Spleen (tissue), 11 donors: ENCODE measurements at regions not wholly inside any gene's neighbourhood (a gene's known extent, or its start where the extent isn't known, plus 50 kb on each side); places are given as distances from the start of the nearest gene placed in this dataset.

Experiments used
- DNase-seq: peaks from one replicate; pipeline ENCODE4 v3.0.0-alpha.2; 2020
- H3K27ac ChIP-seq, 8 donors: fragments of 200-600 bp; sonication (generic) in 7 of 8; 1 replicate in 4 of 8; 2 replicates in 4 of 8; pipeline versions ENCODE4 v1.5.0 to v1.8.0; 2016 to 2021; ENCODE audit warnings: inconsistent platforms in 4 of 8, mild to moderate bottlenecking in 4 of 8, moderate library complexity in 1 of 8
- H3K27me3 ChIP-seq, 7 donors: fragments of 200-600 bp; sonication (generic) in 6 of 7; replicated peaks in 1 of 7; 1 replicate in 4 of 7; 2 replicates in 3 of 7; pipeline versions ENCODE4 v1.5.0 to v1.8.0; 2016 to 2021; ENCODE audit warnings: inconsistent platforms in 3 of 7, mild to moderate bottlenecking in 1 of 7
- H3K36me3 ChIP-seq, 6 donors: fragments of 200-600 bp; sonication (generic) in 5 of 6; 1 replicate in 4 of 6; 2 replicates in 2 of 6; pipeline versions ENCODE4 v1.5.0 to v1.8.0; 2016 to 2021; ENCODE audit warnings: inconsistent platforms in 2 of 6
- H3K4me1 ChIP-seq, 6 donors: fragments of 200-600 bp; sonication (generic) in 5 of 6; 1 replicate in 3 of 6; 2 replicates in 3 of 6; pipeline versions ENCODE4 v1.5.0 to v1.8.0; 2016 to 2021; ENCODE audit warnings: inconsistent platforms in 3 of 6
- H3K4me3 ChIP-seq, 8 donors: fragments of 200-600 bp; sonication (generic) in 7 of 8; 1 replicate in 4 of 8; 2 replicates in 4 of 8; pipeline versions ENCODE4 v1.5.0 to v1.8.0; 2016 to 2021; ENCODE audit warnings: inconsistent platforms in 4 of 8, mild to moderate bottlenecking in 4 of 8, moderate library complexity in 2 of 8
- H3K9me3 ChIP-seq, 8 donors: fragments of 200-600 bp; sonication (generic) in 7 of 8; 1 replicate in 4 of 8; 2 replicates in 4 of 8; pipeline versions ENCODE4 v1.5.0 to v1.8.0; 2016 to 2021; ENCODE audit warnings: inconsistent platforms in 4 of 8
- POLR2A ChIP-seq, 3 donors: fragments of 450-650 bp; IDR thresholded peaks; one replicate each; pipeline ENCODE4 v1.5.1; 2017; ENCODE audit warnings: antibody characterized with exemption in 3 of 3, mild to moderate bottlenecking in 1 of 3
- POLR2AphosphoS5 ChIP-seq, 3 donors: sonication (generic); formaldehyde crosslinking; IDR thresholded peaks; one replicate each; pipeline ENCODE4 v1.5.1; 2017; ENCODE audit warnings: antibody characterized with exemption in 3 of 3
- WGBS, 5 donors: extraction: QIAGEN DNeasy Blood & Tissue Kit in 3 of 5; methylation state at CpG; one replicate each; pipeline versions ENCODE4 v1.1.5 to v1.1.7; 2013 to 2018; 5-methylcytosine and 5-hydroxymethylcytosine counted together
- intact Hi-C: fragments of 100-400 bp; cut with DNase I; formaldehyde crosslinking; loops from one replicate; pipeline ENCODE4 v1.15.0; 2023; ENCODE audit warnings: low total_unique reads
- TF ChIP-seq, protein P1 (sequence below), 11 experiments: fragments of 200-600 bp in 7 of 11; fragments of 450-650 bp in 4 of 11; sonication (generic) in 4 of 11; IDR thresholded peaks in 8 of 11; conservative IDR thresholded peaks in 3 of 11; 1 replicate in 7 of 11; 2 replicates in 4 of 11; pipeline versions ENCODE4 v1.4.0 to v1.8.0; 2016 to 2021; ENCODE audit warnings: antibody characterized with exemption in 11 of 11, inconsistent platforms in 4 of 11, mild to moderate bottlenecking in 1 of 11
- donor health status: healthy with polysubstance abuse.
- donor health status: DM: no; HTN: no; CAD: no; lungs with moderate emphysema.
- donor health status: DM: no; HTN: no; CAD: no.
- donor health status: Bipolar disorder and iron deficiency.
- donor health status: healthy.
- donor health status: DM: no; HTN: no; CAD: no.
- donor health status: DM: yes; HTN: yes; CAD: no.

DNA sequence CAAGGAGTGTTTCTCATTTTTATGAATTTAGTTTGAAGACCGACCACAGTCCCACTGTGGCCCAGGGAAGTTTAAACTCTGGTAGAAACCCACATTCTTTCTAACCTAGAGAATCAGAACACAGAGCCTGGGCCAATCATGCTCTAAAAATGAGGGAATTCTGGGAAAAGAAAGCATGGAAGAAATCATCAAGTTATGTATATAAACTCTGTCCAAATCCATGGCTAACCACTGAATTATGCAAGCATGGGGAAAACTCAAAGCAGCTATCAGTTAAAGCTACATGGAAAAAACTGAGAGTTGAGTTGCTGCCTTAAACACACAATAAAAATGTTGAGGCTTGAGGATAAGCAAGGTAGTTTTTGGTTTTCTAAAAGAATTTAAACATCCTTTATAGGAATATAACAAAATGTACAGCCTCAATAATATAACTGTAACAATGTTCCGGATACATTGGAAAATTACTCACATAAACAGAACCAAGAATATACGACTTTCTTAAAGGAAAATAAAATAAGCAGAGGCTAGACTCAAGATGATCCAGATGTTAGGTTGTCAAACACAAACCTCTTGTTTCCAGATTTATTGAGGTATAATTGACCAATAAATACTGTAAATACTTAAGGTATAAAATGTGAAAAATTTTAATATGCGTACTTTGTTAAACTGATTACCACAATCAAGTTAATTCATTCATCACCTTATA, 311.2 kb upstream of the GNAI1 start:
- intact Hi-C loops = no loop called here
- Histone ChIP-seq H3K9me3 (no peaks in the 10 kb centered on the region), H3K4me1 (no peaks in the 10 kb centered on the region), H3K4me3 (no peak overlapping the region), H3K36me3 (no peaks in the 10 kb centered on the region), H3K27ac (no peak overlapping the region), H3K27me3 (no peaks in the 10 kb centered on the region)
- 78 to 94% (median 92%) methylated on average over 4 of the region's 4 CpGs for WGBS, 5 donors
- DNase-seq = no peak
- TF ChIP-seq, protein P1, sequence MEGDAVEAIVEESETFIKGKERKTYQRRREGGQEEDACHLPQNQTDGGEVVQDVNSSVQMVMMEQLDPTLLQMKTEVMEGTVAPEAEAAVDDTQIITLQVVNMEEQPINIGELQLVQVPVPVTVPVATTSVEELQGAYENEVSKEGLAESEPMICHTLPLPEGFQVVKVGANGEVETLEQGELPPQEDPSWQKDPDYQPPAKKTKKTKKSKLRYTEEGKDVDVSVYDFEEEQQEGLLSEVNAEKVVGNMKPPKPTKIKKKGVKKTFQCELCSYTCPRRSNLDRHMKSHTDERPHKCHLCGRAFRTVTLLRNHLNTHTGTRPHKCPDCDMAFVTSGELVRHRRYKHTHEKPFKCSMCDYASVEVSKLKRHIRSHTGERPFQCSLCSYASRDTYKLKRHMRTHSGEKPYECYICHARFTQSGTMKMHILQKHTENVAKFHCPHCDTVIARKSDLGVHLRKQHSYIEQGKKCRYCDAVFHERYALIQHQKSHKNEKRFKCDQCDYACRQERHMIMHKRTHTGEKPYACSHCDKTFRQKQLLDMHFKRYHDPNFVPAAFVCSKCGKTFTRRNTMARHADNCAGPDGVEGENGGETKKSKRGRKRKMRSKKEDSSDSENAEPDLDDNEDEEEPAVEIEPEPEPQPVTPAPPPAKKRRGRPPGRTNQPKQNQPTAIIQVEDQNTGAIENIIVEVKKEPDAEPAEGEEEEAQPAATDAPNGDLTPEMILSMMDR (IDR thresholded peaks at IDR 0.05 in 8 of 11, conservative IDR thresholded peaks at IDR 0.05 in 3 of 11) = no peak
- TF ChIP-seq POLR2AphosphoS5 (IDR thresholded peaks at IDR 0.05) (no peak), POLR2A (IDR thresholded peaks at IDR 0.05) (no peak)

DNA sequence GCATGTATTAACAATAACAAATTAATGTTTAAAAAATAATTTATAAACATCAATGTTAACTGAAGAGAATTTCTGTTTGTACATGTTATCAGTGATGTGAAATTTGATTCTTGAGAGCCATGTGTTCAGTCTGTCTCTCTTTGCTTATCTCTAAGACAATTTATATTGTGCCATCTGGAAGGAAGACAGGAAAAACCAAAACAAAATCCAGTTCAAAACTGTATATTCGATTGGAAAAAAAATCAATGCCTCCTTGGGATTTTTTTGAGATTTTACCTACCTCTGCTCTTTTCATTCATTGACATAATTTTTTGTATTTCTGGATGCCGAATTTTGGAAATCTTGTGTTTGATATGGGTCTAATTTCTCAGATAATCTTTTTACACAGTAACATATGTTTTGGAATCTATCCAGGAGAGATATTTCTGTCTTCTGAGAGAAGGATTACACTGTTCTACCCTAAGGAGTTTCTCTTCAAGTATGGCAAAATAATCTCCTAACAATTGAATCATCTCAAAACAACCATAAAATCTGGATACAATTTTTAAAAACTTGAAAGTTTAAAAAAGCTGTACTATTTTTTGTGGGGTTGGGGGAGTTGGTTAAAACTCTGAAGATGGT, 311.9 kb upstream of the GNAI1 start:
- Histone ChIP-seq H3K36me3 (no peaks in the 10 kb centered on the region), H3K4me1 (no peaks in the 10 kb centered on the region), H3K4me3 (no peak overlapping the region), H3K27me3 (no peaks in the 10 kb centered on the region), H3K27ac (no peak overlapping the region), H3K9me3 (no peaks in the 10 kb centered on the region)
- 55 to 72% (median 64%) methylated on average over 2 of the region's 2 CpGs for WGBS, 5 donors
- intact Hi-C loops = no loop called here
- DNase-seq = no peak
- TF ChIP-seq, protein P1 (IDR thresholded peaks at IDR 0.05 in 8 of 11, conservative IDR thresholded peaks at IDR 0.05 in 3 of 11) = no peak
- no peak for TF ChIP-seq POLR2AphosphoS5 (IDR thresholded peaks at IDR 0.05)
- no peak for TF ChIP-seq POLR2A (IDR thresholded peaks at IDR 0.05)

DNA sequence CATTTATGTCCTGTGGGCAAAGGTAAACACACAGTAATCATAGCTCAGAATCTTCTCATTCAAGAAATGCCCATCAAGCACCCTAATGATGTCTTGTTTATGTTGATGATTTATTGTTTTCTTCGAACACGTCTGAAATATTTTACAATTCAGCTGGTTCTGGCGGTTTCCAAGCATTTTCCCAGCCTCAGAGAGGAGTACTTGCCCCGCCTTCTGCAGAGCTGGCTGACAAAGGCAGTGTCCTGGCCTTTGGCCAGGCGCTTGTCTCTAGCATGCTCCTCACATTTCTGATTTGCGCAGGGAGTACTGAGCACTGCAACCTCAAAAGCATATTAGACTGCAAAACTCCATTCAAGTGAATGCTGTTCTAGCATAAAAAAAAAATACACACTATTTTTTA, 314.2 kb upstream of the GNAI1 start:
- Histone ChIP-seq H3K27me3 (no peaks in the 10 kb centered on the region), H3K27ac (no peak overlapping the region), H3K9me3 (no peaks in the 10 kb centered on the region), H3K36me3 (no peaks in the 10 kb centered on the region), H3K4me3 (no peak overlapping the region), H3K4me1 (no peaks in the 10 kb centered on the region)
- no peak for DNase-seq
- TF ChIP-seq POLR2AphosphoS5 (IDR thresholded peaks at IDR 0.05) (no peak), POLR2A (IDR thresholded peaks at IDR 0.05) (no peak)
- TF ChIP-seq, protein P1 (IDR thresholded peaks at IDR 0.05 in 8 of 11, conservative IDR thresholded peaks at IDR 0.05 in 3 of 11) = no peak
- WGBS, 5 donors = 46 to 70% (median 57%) methylated on average over 6 of the region's 6 CpGs
- intact Hi-C loops = no loop called here

DNA sequence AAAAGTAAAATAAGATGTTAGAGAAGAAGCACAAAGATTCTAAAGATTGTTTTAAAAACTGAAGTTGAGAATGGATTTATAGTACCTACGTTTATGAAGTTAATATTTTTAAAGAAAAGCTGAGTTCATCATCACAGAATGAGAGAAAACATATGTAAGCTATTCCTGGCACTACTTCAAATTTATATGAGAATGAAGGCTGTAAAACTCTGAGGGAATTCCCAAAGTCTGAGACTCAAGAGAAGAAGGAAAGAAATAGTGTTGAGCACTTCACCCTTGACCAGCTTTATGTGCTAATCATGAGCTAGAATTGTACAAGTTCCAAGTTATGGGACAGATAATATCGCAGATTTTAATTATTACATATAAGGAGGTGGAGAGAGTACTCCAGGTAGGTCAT, 323.7 kb upstream of the GNAI1 start:
- Histone ChIP-seq H3K9me3 (no peaks in the 10 kb centered on the region), H3K27ac (peak overlapping the region in 2 of 8 donors; percentile 22 to 55), H3K36me3 (no peaks in the 10 kb centered on the region), H3K4me1 (no peaks in the 10 kb centered on the region), H3K4me3 (no peak overlapping the region), H3K27me3 (no peaks in the 10 kb centered on the region)
- TF ChIP-seq POLR2AphosphoS5 (IDR thresholded peaks at IDR 0.05) (no peak), POLR2A (IDR thresholded peaks at IDR 0.05) (no peak)
- TF ChIP-seq, protein P1 (IDR thresholded peaks at IDR 0.05 in 8 of 11, conservative IDR thresholded peaks at IDR 0.05 in 3 of 11) = no peak
- no peak for DNase-seq
- WGBS, 5 donors = 59 to 79% (median 67%) methylated on average over 2 of the region's 2 CpGs
- intact Hi-C loops = no loop called here
